K562 (cell line): ENCODE measurements at regions not wholly inside any gene's neighbourhood (a gene's known extent, or its start where the extent isn't known, plus 50 kb on each side); places are given as distances from the start of the nearest gene placed in this dataset.

ENCODE experiments used
- ATAC-seq: fragments of 200-7000 bp; cut with Tn5 transposase; 3 replicates; pipeline ENCODE4 v1.9.1; 2020; ENCODE audit warnings: moderate library complexity
- BruUV-seq: library from RNA; stranded (reverse); fragments of 400-500 nt; replicated peaks from 2 replicates; lab custom pipeline; 2021; lab: Mats Ljungman, UMichigan
- CTCF ChIA-PET: fragments of 300-600 bp; formaldehyde crosslinking; extraction: SDS; loops from one replicate; lab custom pipeline; 2021; ENCODE audit warnings: low intra/inter-chr PET ratio; lab: Yijun Ruan, JAX
- POLR2A ChIA-PET: fragments of 300-600, 350-650 bp; sonication (Branson Sonifier 250); formaldehyde crosslinking; extraction: SDS; loops from one replicate; lab custom pipeline; 2021; ENCODE audit warnings: antibody characterized with exemption, inconsistent platforms; lab: Yijun Ruan, JAX
- DNase-seq, 4 experiments: peaks; one replicate each; pipeline versions ENCODE4 v3.0.0 to v3.0.0-alpha.2; 2011 to 2018; ENCODE audit warnings: low spot score in 3 of 4, mixed read lengths in 3 of 4; ENCODE audit errors: extremely low read depth in 1 of 4
- FAIRE-seq: peaks from 2 replicates; lab custom pipeline; 2011; peaks lifted over from hg19 to GRCh38; lab: Jason Lieb, UNC
- H2AFZ ChIP-seq: 2 replicates; pipeline ENCODE4 v1.6.0; 2011; ENCODE audit warnings: low read depth, low read length, control low read depth, inconsistent platforms
- H3K27ac ChIP-seq: fragments of 200-600 bp; 3 replicates; pipeline ENCODE4 v1.8.0; 2011; ENCODE audit warnings: low read depth, mild to moderate bottlenecking, control low read depth, inconsistent platforms, low read length, moderate library complexity, mixed read lengths; ENCODE audit errors: extremely low read depth
- H3K27me3 ChIP-seq, 2 experiments: fragments of 300-600 bp in 1 of 2; 2 replicates in 1 of 2; 3 replicates in 1 of 2; pipeline versions ENCODE4 v1.6.0 to v1.8.0; 2011; ENCODE audit warnings: inconsistent platforms in 2 of 2, low read length in 2 of 2, mild to moderate bottlenecking in 1 of 2, mixed read lengths in 1 of 2, moderate library complexity in 1 of 2; ENCODE audit not compliant: control insufficient read depth in 2 of 2, insufficient read depth in 2 of 2
- H3K36me3 ChIP-seq: fragments of 300-600 bp; 3 replicates; pipeline ENCODE4 v1.8.0; 2011; ENCODE audit warnings: mild to moderate bottlenecking, low read length, inconsistent platforms; ENCODE audit not compliant: control insufficient read depth, insufficient read depth
- H3K4me1 ChIP-seq, 2 experiments: fragments of 200-600 bp in 1 of 2; replicated peaks in 1 of 2; 2 replicates in 1 of 2; 3 replicates in 1 of 2; pipeline versions ENCODE4 v1.5.1 to v1.8.0; 2011; ENCODE audit warnings: inconsistent platforms in 2 of 2, low read length in 2 of 2, mild to moderate bottlenecking in 1 of 2, mixed read lengths in 1 of 2, moderate library complexity in 1 of 2; ENCODE audit not compliant: control insufficient read depth in 2 of 2, insufficient read depth in 2 of 2
- H3K4me2 ChIP-seq: 2 replicates; pipeline ENCODE4 v1.6.1; 2011; ENCODE audit warnings: low read length, control low read depth, inconsistent platforms, mixed read lengths; ENCODE audit not compliant: insufficient read depth
- H3K4me3 ChIP-seq: fragments of 200-600 bp; sonication (generic), shearing (Covaris generic); 2 replicates; pipeline ENCODE4 v1.5.1; 2016; ENCODE audit warnings: control low read depth, inconsistent platforms
- H3K79me2 ChIP-seq: fragments of 200-600 bp; 3 replicates; pipeline ENCODE4 v1.8.0; 2011; ENCODE audit warnings: low read length, inconsistent platforms; ENCODE audit not compliant: control insufficient read depth, insufficient read depth
- H3K9ac ChIP-seq, 2 experiments: 2 replicates each; pipeline versions ENCODE4 v1.6.0 to v1.6.1; 2011; ENCODE audit warnings: low read depth in 2 of 2, low read length in 2 of 2, control low read depth in 1 of 2, inconsistent platforms in 1 of 2, mild to moderate bottlenecking in 1 of 2, mixed read lengths in 1 of 2; ENCODE audit not compliant: insufficient read depth in 1 of 2
- H3K9me1 ChIP-seq: one replicate; pipeline ENCODE4 v1.6.0; 2011; ENCODE audit warnings: inconsistent platforms, mild to moderate bottlenecking, low read length, moderate library complexity; ENCODE audit not compliant: control insufficient read depth, insufficient read depth
- H3K9me3 ChIP-seq: replicated peaks from 2 replicates; pipeline ENCODE4 v1.5.1; 2011; ENCODE audit warnings: low read depth, low read length, inconsistent platforms; ENCODE audit not compliant: control insufficient read depth, insufficient read depth
- H4K20me1 ChIP-seq: replicated peaks from 2 replicates; pipeline ENCODE4 v1.6.1; 2011; ENCODE audit warnings: low read length, inconsistent platforms, mixed read lengths; ENCODE audit not compliant: control insufficient read depth, insufficient read depth
- AFF1 ChIP-seq, 2 experiments: fragments of 450-650 bp; IDR thresholded peaks; 2 replicates each; pipeline ENCODE4 v1.6.1; 2018; ENCODE audit warnings: mild to moderate bottlenecking in 2 of 2, low read depth in 1 of 2; ENCODE audit not compliant: partially characterized antibody in 2 of 2
- BDP1 ChIP-seq: IDR thresholded peaks from 3 replicates; pipeline ENCODE4 v1.6.1; 2011; ENCODE audit not compliant: insufficient read length, insufficient read depth
- EGR1 ChIP-seq: fragments of 450-650 bp; conservative IDR thresholded peaks from 2 replicates; pipeline ENCODE4 v1.6.1; 2017; ENCODE audit warnings: mild to moderate bottlenecking
- MAFK ChIP-seq: IDR thresholded peaks from 2 replicates; pipeline ENCODE4 v1.6.1; 2011; ENCODE audit warnings: low read length, improper control_type of control experiment
- NR2C1 ChIP-seq, 2 experiments: fragments of 450-650 bp; IDR thresholded peaks; 2 replicates each; pipeline ENCODE4 v1.6.1; 2017; ENCODE audit warnings: mild to moderate bottlenecking in 2 of 2, antibody characterized with exemption in 1 of 2, inconsistent platforms in 1 of 2, missing compliant biosample characterization in 1 of 2, missing genetic modification characterization in 1 of 2
- PHB ChIP-seq: fragments of 250-450 bp; sonication (Bioruptor Pico); IDR thresholded peaks from 2 replicates; pipeline ENCODE4 v1.5.0; 2021
- POU5F1 ChIP-seq: fragments of 150-350 bp; IDR thresholded peaks from 2 replicates; pipeline ENCODE4 v1.6.1; 2014; ENCODE audit warnings: borderline replicate concordance, low read length, low read depth, mild to moderate bottlenecking; ENCODE audit not compliant: partially characterized antibody
- SIN3A ChIP-seq, 2 experiments: fragments of 150-350 bp in 1 of 2; IDR thresholded peaks; 2 replicates each; pipeline ENCODE4 v1.6.1; 2011 to 2016; ENCODE audit warnings: borderline replicate concordance in 2 of 2, low read depth in 2 of 2, low read length in 2 of 2, mild to moderate bottlenecking in 2 of 2, moderate library complexity in 2 of 2; ENCODE audit not compliant: control insufficient read depth in 1 of 2
- SMAD3 ChIP-seq: fragments of 450-650 bp; formaldehyde crosslinking; conservative IDR thresholded peaks from 2 replicates; pipeline ENCODE4 v1.4.0; 2020; ENCODE audit warnings: mild to moderate bottlenecking
- TCF7L2 ChIP-seq: fragments of 150-350 bp; IDR thresholded peaks from 2 replicates; pipeline ENCODE4 v1.6.1; 2016; ENCODE audit warnings: low read depth, mild to moderate bottlenecking, low read length, moderate library complexity
- ZBTB33 ChIP-seq: sonication (generic); formaldehyde crosslinking; IDR thresholded peaks from 2 replicates; pipeline ENCODE4 v1.8.1; 2023; ENCODE audit warnings: mild to moderate bottlenecking, missing genetic modification reagents
- ZMIZ1 ChIP-seq, 2 experiments: fragments of 150-350 bp in 1 of 2; IDR thresholded peaks; 2 replicates each; pipeline ENCODE4 v1.6.1; 2012 to 2016; ENCODE audit warnings: low read depth in 2 of 2, low read length in 2 of 2, mild to moderate bottlenecking in 1 of 2, moderate library complexity in 1 of 2
- ZNF830 ChIP-seq: fragments of 250-450 bp; sonication (Bioruptor Pico); IDR thresholded peaks from 2 replicates; pipeline ENCODE4 v1.5.0; 2021; ENCODE audit warnings: mild to moderate bottlenecking
- in situ Hi-C: fragments of 300-500 bp; cut with MboI; formaldehyde crosslinking; loops from 4 replicates; pipeline ENCODE4 v1.15.0; 2018; ENCODE audit warnings: inconsistent platforms, mixed read lengths
- intact Hi-C: fragments of 100-400 bp; cut with micrococcal nuclease; formaldehyde crosslinking; loops from 2 replicates; pipeline ENCODE4 v1.14.2; 2022

- DNase-seq = no peak
- BruUV-seq = no TSS peak
- Histone ChIP-seq H3K79me2 (no peaks in the 10 kb centered on the region), H3K36me3 (no peaks in the 10 kb centered on the region), H3K4me3 (no peak overlapping the region), H3K9ac (no peak overlapping the region), H3K9me1 (no peaks in the 10 kb centered on the region), H3K27ac (no peak overlapping the region), H2AFZ (no peak overlapping the region), H3K27me3 (no peaks in the 10 kb centered on the region), H3K9me3 (no peaks in the 10 kb centered on the region), H3K4me2 (no peak overlapping the region), H3K4me1 (no peaks in the 10 kb centered on the region), H4K20me1 (no peaks in the 10 kb centered on the region)
- POLR2A ChIA-PET = no interaction called here
- in situ Hi-C loops = no loop called here
- CTCF ChIA-PET = no interaction called here
- no peak for FAIRE-seq
- intact Hi-C loops = no loop called here
- ATAC-seq = no peak
- TF ChIP-seq SIN3A (IDR thresholded peaks at IDR 0.05; ENCODE audit: borderline replicate concordance in 2 of 2, control insufficient read depth in 1 of 2, low read depth in 2 of 2, low read length in 2 of 2) (no peak), AFF1 (IDR thresholded peaks at IDR 0.05; ENCODE audit: low read depth in 1 of 2, partially characterized antibody in 2 of 2) (no peak), EGR1 (no peak), NR2C1 (IDR thresholded peaks at IDR 0.05) (no peak), NR2C1 (tag; IDR thresholded peaks at IDR 0.05) (no peak), POU5F1 (no peak), MAFK (no peak), ZNF830 (CRISPR knock-in tag) (no peak), ZBTB33 (CRISPR knock-in tag) (no peak), ZMIZ1 (IDR thresholded peaks at IDR 0.05; ENCODE audit: low read depth in 2 of 2, low read length in 2 of 2) (no peak), SMAD3 (CRISPR knock-in tag) (no peak), PHB (no peak), TCF7L2 (no peak), BDP1 (no peak)
Observed at GRCh38 chr4:114358901-114359300, 239.7 kb upstream of the UGT8 start.
